ENCODE measurements at regions not wholly inside any gene's neighbourhood (a gene's known extent, or its start where the extent isn't known, plus 50 kb on each side); places are given as distances from the start of the nearest gene placed in this dataset.

DNA sequence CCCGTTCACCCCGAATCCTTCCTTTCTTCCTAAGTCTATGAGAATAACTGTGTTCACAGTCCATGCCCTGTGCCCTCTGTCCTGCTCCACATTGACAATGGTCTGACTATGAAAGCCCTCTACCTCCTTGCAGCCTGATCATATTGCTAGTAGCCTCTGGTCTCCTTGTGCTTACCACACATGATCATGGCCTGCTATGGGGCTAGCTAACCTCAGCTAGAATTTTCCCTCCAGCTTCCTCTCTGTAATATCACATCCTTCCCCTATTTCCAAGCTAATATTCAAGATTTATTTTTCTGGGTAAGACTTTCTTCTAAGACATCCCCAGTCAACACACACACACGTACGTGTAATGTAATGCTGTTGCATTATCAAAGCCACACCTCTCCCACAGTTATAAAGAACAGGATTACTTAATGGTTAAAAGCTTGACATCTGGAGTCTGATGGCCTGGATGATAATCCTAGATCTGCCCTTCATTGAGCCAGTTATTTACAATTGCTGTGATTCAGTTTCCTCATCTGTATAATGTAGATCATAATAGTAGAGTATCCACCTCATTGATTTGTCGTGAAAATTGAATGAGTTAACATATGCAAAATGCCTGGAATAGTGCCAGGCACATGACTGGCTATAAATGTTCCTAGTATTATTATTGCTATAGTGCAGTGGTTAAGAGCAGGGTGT, 214.4 kb upstream of the BLID start:
- POLR2A ChIA-PET: no interaction called here
- Mint-ChIP-seq H3K36me3 (ENCODE audit: low read depth) (no peaks in the 10 kb centered on the region), H3K27ac (no peak overlapping the region), H3K27me3 (no peaks in the 10 kb centered on the region), H3K4me3 (no peak overlapping the region), H3K9me3 (no peaks in the 10 kb centered on the region), H3K4me1 (no peaks in the 10 kb centered on the region)
- TF ChIP-seq, protein P1, sequence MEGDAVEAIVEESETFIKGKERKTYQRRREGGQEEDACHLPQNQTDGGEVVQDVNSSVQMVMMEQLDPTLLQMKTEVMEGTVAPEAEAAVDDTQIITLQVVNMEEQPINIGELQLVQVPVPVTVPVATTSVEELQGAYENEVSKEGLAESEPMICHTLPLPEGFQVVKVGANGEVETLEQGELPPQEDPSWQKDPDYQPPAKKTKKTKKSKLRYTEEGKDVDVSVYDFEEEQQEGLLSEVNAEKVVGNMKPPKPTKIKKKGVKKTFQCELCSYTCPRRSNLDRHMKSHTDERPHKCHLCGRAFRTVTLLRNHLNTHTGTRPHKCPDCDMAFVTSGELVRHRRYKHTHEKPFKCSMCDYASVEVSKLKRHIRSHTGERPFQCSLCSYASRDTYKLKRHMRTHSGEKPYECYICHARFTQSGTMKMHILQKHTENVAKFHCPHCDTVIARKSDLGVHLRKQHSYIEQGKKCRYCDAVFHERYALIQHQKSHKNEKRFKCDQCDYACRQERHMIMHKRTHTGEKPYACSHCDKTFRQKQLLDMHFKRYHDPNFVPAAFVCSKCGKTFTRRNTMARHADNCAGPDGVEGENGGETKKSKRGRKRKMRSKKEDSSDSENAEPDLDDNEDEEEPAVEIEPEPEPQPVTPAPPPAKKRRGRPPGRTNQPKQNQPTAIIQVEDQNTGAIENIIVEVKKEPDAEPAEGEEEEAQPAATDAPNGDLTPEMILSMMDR (IDR thresholded peaks at IDR 0.05): no peak
- DNase-seq (no peak), ATAC-seq (ENCODE audit: low read depth) (no peak)
- intact Hi-C loops (cut with micrococcal nuclease): no loop called here
- CTCF ChIA-PET: no interaction called here

DNA sequence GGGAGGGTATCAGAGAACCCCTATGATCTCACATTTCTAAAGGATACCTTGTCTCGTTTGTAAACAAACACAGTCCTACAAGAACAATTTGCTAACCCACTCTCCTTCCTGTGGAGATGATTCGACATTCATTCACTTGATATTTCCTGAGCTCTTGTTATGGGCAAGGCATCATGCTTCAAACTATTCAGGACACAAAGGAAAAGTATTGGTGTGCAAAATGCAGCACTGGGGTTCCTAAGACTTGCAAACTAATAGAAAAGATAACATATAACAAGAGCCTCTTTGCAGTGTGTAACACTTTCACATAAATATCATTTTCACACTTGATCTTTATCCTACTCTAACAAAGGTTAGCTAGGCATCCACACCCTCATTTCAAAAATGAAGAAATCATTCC, 211.5 kb upstream of the BLID start:
- Mint-ChIP-seq H3K9me3 (no peaks in the 10 kb centered on the region), H3K4me1 (no peaks in the 10 kb centered on the region), H3K27me3 (no peaks in the 10 kb centered on the region), H3K36me3 (ENCODE audit: low read depth) (no peaks in the 10 kb centered on the region), H3K4me3 (no peak overlapping the region), H3K27ac (no peak overlapping the region)
- TF ChIP-seq, protein P1 (IDR thresholded peaks at IDR 0.05): no peak
- ChIA-PET POLR2A (no interaction called here), CTCF (no interaction called here)
- no peak for DNase-seq
- intact Hi-C loops (cut with micrococcal nuclease): no loop called here
- no peak for ATAC-seq (ENCODE audit: low read depth)

DNA sequence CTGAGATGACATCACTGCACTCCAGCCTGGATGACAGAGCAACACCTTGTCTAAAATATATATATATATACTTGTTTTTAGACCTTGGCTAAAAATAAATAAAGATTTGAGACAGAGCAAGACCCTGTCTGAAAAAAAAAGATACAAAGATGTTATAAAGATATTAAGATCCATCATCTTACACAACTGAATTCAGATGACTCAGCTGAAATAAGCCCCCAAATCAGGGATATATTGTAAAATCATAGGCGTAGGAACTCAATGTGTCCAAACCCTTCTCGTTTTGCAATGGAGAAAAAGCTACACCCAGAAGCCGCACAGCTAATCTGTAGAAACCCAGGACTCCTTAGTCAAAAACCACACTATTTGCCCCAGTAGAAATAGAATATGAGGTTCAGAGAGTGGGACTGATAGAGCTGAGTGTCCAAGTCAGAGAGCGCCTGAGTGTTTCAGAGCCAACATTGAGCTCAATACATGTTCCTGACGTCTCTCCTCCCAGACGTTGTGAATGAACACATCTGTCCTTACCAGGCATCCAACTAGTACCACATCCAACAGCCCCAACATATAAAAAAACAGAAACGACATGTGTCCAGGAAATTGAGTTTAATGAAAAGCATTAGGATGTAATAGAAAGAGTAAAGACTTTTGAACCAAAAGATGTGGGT, 207.9 kb upstream of the BLID start:
- no peak overlapping the region for H3K4me3 Mint-ChIP-seq
- intact Hi-C loops (cut with micrococcal nuclease): no loop called here
- H3K9me3 Mint-ChIP-seq: no peaks in the 10 kb centered on the region
- ATAC-seq (ENCODE audit: low read depth) (no peak), DNase-seq (no peak)
- ChIA-PET CTCF (no interaction called here), POLR2A (no interaction called here)
- no peaks in the 10 kb centered on the region for H3K36me3 Mint-ChIP-seq (ENCODE audit: low read depth)
- H3K4me1 Mint-ChIP-seq: no peaks in the 10 kb centered on the region
- no peak overlapping the region for H3K27ac Mint-ChIP-seq
- TF ChIP-seq, protein P1 (IDR thresholded peaks at IDR 0.05): no peak
- no peaks in the 10 kb centered on the region for H3K27me3 Mint-ChIP-seq

DNA sequence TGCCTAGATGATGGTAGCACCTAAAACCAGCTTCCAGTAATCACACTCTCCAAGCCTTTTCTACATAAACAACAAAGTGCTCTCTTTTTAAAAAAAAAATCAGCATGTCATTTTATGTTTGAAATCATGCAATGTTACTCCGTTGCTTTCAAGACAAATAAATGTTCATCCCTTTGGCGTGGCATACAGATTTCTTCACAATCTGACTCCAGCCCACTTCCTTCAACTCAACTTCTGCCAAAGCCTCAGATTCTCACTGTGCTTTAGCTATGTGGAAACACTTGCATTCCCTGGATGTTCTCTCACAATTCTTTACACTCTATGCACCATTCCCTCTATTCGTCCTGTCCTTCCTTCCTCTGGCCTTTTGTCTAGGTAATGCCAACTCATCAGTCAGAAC, 206.3 kb upstream of the BLID start:
- Mint-ChIP-seq H3K36me3 (ENCODE audit: low read depth) (no peaks in the 10 kb centered on the region), H3K9me3 (no peaks in the 10 kb centered on the region), H3K27ac (no peak overlapping the region), H3K27me3 (no peaks in the 10 kb centered on the region), H3K4me1 (no peaks in the 10 kb centered on the region), H3K4me3 (no peak overlapping the region)
- no peak for ATAC-seq (ENCODE audit: low read depth)
- CTCF ChIA-PET: no interaction called here
- TF ChIP-seq, protein P1 (IDR thresholded peaks at IDR 0.05): no peak
- POLR2A ChIA-PET: no interaction called here
- DNase-seq: no peak
- intact Hi-C loops (cut with micrococcal nuclease): no loop called here

DNA sequence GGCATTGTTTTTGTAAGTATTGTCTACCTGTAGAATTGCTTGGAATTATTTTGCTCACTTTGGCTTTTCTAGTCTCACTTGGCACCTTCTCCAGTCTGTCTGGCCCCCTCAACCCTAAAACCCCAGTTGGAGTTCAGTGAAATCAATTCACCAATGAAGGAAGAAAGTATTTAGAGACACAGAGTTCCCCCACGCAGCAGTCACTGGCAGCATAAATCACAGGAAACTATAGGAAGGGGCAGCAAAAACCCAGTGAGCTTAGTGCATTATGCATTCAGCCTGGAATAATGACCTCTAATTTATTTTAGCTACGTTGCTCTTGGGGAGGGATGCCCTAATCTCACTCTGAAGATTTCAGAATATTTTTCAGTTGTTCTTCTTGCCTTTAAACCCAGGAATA, 204.7 kb upstream of the BLID start:
- no peak for DNase-seq
- no peaks in the 10 kb centered on the region for H3K36me3 Mint-ChIP-seq (ENCODE audit: low read depth)
- H3K9me3 Mint-ChIP-seq: no peaks in the 10 kb centered on the region
- H3K27me3 Mint-ChIP-seq: no peaks in the 10 kb centered on the region
- no peaks in the 10 kb centered on the region for H3K4me1 Mint-ChIP-seq
- H3K4me3 Mint-ChIP-seq: no peak overlapping the region
- no peak overlapping the region for H3K27ac Mint-ChIP-seq
- ATAC-seq (ENCODE audit: low read depth): no peak
- TF ChIP-seq, protein P1 (IDR thresholded peaks at IDR 0.05): no peak
- intact Hi-C loops (cut with micrococcal nuclease): no loop called here
- CTCF ChIA-PET: no interaction called here
- POLR2A ChIA-PET: no interaction called here

Measured in activated B cell treated with CpG ODN at 0.5 μM for 24 hours (primary cell).